Common myeloid progenitor, CD34-positive (primary cell): ENCODE measurements at regions not wholly inside any gene's neighbourhood (a gene's known extent, or its start where the extent isn't known, plus 50 kb on each side); places are given as distances from the start of the nearest gene placed in this dataset.

Experiments
- CTCF ChIA-PET: fragments of 350-600 bp; sonication (Branson Sonifier 250); formaldehyde crosslinking; loops from one replicate; lab custom pipeline; 2021; ENCODE audit warnings: antibody characterized with exemption; lab: Charles Lee
- POLR2A ChIA-PET: fragments of 350-600 bp; sonication (Branson Sonifier 250); formaldehyde crosslinking; loops from one replicate; lab custom pipeline; 2021; ENCODE audit warnings: antibody characterized with exemption; lab: Charles Lee
- DNase-seq, 3 donors: peaks; one replicate each; pipeline versions ENCODE4 v3.0.0 to v3.0.0-alpha.2; 2013
- H3K27ac ChIP-seq, 2 experiments: 1 replicate in 1 of 2; 2 replicates in 1 of 2; pipeline ENCODE4 v1.7.0; 2013; ENCODE audit warnings: inconsistent platforms in 2 of 2, low read length in 2 of 2, mild to moderate bottlenecking in 2 of 2, low read depth in 1 of 2, moderate library complexity in 1 of 2; ENCODE audit not compliant: severe bottlenecking in 2 of 2, insufficient read depth in 1 of 2, poor library complexity in 1 of 2
- H3K27me3 ChIP-seq, 5 experiments: replicated peaks in 2 of 5; 1 replicate in 3 of 5; 2 replicates in 2 of 5; pipeline versions ENCODE4 v1.6.1 to v1.7.0; 2013; ENCODE audit warnings: low read length in 4 of 5, mild to moderate bottlenecking in 2 of 5, moderate library complexity in 2 of 5, inconsistent platforms in 1 of 5; ENCODE audit not compliant: insufficient read depth in 5 of 5, control insufficient read depth in 4 of 5
- H3K36me3 ChIP-seq, 4 experiments: 1 replicate in 2 of 4; 2 replicates in 2 of 4; pipeline versions ENCODE4 v1.6.1 to v1.7.0; 2013; ENCODE audit warnings: low read length in 3 of 4, control low read depth in 1 of 4, mild to moderate bottlenecking in 1 of 4; ENCODE audit not compliant: control insufficient read depth in 4 of 4, insufficient read depth in 4 of 4
- H3K4me1 ChIP-seq, 4 experiments: 1 replicate in 3 of 4; 2 replicates in 1 of 4; pipeline versions ENCODE4 v1.6.1 to v1.7.1; 2013; ENCODE audit warnings: low read length in 3 of 4, mild to moderate bottlenecking in 3 of 4, control low read depth in 1 of 4, inconsistent platforms in 1 of 4, moderate library complexity in 1 of 4; ENCODE audit not compliant: control insufficient read depth in 4 of 4, insufficient read depth in 4 of 4; ENCODE audit errors: control extremely low read depth in 1 of 4
- H3K4me3 ChIP-seq, 7 experiments: 1 replicate in 4 of 7; 2 replicates in 3 of 7; pipeline versions ENCODE4 v1.5.1 to v1.7.0; 2013; ENCODE audit warnings: mild to moderate bottlenecking in 7 of 7, low read length in 6 of 7, moderate library complexity in 6 of 7, inconsistent platforms in 2 of 7, low read depth in 2 of 7, control low read depth in 1 of 7; ENCODE audit not compliant: insufficient read depth in 4 of 7, control insufficient read depth in 1 of 7; ENCODE audit errors: extremely low read depth in 1 of 7
- H3K9me3 ChIP-seq, 5 experiments: 1 replicate in 4 of 5; 2 replicates in 1 of 5; pipeline versions ENCODE4 v1.6.1 to v1.7.1; 2013; ENCODE audit warnings: low read length in 4 of 5, mild to moderate bottlenecking in 2 of 5, inconsistent platforms in 1 of 5, low read depth in 1 of 5, moderate library complexity in 1 of 5; ENCODE audit not compliant: control insufficient read depth in 4 of 5, insufficient read depth in 2 of 5; ENCODE audit errors: control extremely low read depth in 1 of 5
- WGBS: methylation state at CpG from one replicate; pipeline ENCODE4 v1.1.5; 2013; ENCODE audit not compliant: insufficient coverage; 5-methylcytosine and 5-hydroxymethylcytosine counted together

DNA sequence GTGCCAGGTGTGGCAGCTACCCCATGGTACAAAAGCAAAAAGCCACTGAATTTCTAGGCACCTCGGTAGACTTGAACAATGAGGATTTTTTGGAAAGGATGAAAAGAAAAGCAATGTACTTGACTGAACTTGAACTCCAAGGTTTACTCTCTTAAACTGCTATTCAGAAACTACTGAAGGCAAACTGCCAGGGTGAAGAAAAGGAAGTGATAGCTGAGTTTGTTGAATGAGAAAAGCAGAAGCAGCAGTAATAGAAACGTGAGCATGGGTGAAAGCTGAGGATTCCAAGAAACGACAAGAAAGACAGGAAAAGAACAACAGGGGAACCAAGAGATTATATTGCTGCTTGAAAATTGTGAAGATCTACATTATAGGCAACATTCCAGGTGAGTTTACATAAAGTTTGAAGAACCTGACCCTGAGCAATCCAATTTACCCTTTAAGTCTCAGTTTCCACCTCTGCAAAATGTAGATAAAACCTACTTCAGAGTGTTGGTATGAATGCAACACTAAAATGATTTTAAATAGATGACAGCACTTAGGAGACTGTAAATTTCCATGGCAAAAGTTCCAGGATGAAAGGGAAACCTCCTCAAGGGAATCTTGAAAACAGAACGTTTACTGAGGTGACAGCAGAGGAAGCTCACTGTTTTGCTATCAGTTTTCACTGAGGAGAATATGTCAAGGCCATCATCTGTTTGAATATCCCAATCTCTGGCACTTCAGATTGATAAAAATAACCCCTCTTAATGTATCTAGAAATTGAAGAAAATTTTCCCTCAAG is 245.8 kb downstream of the SPATA31D1 start:
- 0% methylated on average over 3 of the region's 4 CpGs for WGBS
- Histone ChIP-seq H3K27ac (no peak overlapping the region), H3K36me3 (no peaks in the 10 kb centered on the region), H3K27me3 (no peaks in the 10 kb centered on the region), H3K4me1 (peaks cover 0 to 16% (median 7%) of the 10 kb centered on the region in 4 experiments), H3K4me3 (peak overlapping the region in 2 of 7 experiments; percentile 3 to 24), H3K9me3 (peaks cover 0 to 30% (median 17%) of the 10 kb centered on the region in 5 experiments)
- POLR2A ChIA-PET = no interaction called here
- CTCF ChIA-PET = no interaction called here
- peak; percentile 9 to 75 (median 69) for DNase-seq

DNA sequence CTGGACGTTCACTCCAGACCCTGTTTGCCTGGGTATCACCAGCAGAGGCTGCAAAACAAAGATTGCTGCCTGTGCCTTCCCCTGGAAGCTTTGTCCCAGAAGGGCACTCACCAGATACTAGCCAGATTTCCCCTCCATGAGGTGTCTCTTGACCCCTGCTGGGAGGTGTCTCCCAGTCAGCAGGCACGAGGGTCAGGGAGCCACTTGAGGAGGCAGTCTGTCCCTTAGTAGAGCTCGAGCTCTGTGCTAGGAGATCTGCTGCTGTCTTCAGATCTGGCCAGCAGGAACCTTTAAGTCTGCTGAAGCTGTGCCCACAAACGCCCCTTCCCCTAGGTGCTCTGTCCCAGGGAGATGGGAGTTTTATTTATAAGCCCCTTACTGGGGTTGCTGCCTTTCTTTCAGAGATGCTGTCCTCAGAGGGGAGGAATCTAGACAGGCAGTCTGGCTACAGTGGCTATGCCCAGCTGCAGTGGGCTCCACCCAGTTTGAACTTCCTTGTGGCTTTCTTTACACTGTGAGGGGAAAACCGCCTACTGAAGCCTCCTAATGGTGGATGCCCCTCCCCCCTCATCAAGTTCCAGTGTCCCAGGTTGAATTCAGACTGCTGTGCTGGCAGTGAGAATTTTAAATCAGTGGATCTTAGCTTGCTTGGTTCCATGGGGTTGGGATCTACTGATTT is 253.9 kb downstream of the SPATA31D1 start:
- ChIA-PET POLR2A (no interaction called here), CTCF (no interaction called here)
- H3K27me3 ChIP-seq = no peaks in the 10 kb centered on the region
- 89% methylated on average over 5 of the region's 5 CpGs for WGBS
- H3K27ac ChIP-seq = no peak overlapping the region
- peak in 2 of 3 donors; percentile 23 to 31 for DNase-seq
- peaks cover 0 to 13% (median 8%) of the 10 kb centered on the region in 4 experiments for H3K4me1 ChIP-seq
- peaks cover 0 to 15% (median 2%) of the 10 kb centered on the region in 5 experiments for H3K9me3 ChIP-seq
- no peak overlapping the region for H3K4me3 ChIP-seq
- no peaks in the 10 kb centered on the region for H3K36me3 ChIP-seq

DNA sequence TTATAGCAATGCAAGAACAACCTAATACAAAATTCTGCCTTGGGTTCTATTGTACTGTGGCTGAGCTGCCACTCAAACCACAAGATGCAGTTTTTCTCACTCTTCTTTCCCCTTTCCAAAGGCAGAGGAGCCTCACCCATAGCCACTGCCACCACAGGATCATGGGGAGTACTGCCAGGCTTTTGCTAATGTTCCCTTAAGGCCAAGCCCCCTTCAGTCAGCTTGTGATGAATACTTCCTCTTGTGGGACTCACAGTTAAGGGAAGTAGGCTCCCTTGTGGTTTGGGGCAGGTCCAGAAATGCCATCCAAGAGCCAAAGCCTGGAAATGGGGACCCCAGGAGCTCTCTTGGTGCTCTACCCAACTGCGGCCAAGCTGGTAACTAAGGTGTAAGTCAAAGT is 258.7 kb downstream of the SPATA31D1 start:
- Histone ChIP-seq H3K4me3 (peak overlapping the region in 1 of 7 experiments; percentile 39), H3K27me3 (no peaks in the 10 kb centered on the region), H3K4me1 (peaks cover 0 to 20% (median 12%) of the 10 kb centered on the region in 4 experiments), H3K9me3 (peaks cover 0 to 3% (median 0%) of the 10 kb centered on the region in 5 experiments), H3K27ac (no peak overlapping the region), H3K36me3 (no peaks in the 10 kb centered on the region)
- 0% methylated on average over 1 of the region's 1 CpG for WGBS
- DNase-seq = peak; percentile 88 to 97 (median 94)
- ChIA-PET POLR2A (no interaction called here), CTCF (interaction anchor here (0.6 kb wide), 1 partner anchor 9 kb away, joined by 4 read pairs; no protein-coding TSS in a partner anchor)

DNA sequence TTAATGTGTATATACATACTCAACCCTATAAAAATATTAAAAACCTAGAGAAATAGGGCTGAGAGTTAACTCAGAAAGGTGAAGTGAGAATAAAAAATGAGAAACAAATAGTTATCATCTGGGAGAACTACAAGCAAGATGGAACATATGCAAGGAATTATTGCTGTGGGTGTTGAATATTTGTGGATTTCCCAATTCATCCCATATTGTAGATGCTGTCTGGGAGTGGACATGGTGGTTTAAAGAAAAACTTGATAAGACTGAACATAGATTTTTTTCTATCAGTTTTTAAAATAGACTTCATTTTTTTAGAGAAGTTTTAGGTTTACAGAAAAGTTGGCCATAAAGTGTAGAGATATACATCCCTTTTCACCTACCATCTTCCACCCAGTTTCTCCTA is 263.5 kb downstream of the SPATA31D1 start:
- Histone ChIP-seq H3K36me3 (no peaks in the 10 kb centered on the region), H3K9me3 (no peaks in the 10 kb centered on the region), H3K27ac (no peak overlapping the region), H3K4me1 (peaks cover 0 to 27% (median 5%) of the 10 kb centered on the region in 4 experiments), H3K4me3 (no peak overlapping the region), H3K27me3 (no peaks in the 10 kb centered on the region)
- DNase-seq = no peak
- POLR2A ChIA-PET = no interaction called here
- CTCF ChIA-PET = no interaction called here

DNA sequence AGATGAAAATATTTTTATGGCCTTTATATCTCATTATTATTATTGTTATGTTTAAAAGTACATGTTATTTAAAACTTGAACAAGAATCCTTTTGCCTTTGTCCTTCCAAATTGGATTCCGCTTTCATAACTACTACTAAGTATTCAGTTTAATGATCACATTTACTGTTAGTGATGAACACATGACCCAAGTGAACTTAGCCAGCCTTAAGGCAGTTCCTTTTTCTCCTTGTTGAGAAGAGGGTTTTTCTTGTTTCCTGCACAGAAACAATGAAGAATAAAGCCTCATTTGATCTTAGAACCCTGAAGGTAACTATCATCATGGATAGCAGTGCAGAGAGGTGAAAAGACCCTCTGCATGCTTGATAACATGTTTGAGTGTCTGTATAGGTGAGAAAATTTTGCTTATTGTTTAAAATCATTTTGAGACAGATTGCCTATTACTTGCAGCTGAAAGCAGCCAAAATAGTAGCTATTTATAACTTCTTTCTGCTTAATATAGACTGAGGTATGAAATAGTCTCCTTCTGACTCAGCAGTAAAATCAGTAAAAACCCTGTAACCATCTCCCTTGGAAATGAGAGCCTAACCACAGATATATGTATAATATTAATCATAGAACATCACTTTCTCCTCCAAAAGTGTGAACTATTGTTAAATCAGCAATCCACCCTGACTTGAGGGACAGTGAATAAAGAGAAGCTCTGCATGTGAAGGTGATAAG is 266.2 kb downstream of the SPATA31D1 start:
- POLR2A ChIA-PET = no interaction called here

DNA sequence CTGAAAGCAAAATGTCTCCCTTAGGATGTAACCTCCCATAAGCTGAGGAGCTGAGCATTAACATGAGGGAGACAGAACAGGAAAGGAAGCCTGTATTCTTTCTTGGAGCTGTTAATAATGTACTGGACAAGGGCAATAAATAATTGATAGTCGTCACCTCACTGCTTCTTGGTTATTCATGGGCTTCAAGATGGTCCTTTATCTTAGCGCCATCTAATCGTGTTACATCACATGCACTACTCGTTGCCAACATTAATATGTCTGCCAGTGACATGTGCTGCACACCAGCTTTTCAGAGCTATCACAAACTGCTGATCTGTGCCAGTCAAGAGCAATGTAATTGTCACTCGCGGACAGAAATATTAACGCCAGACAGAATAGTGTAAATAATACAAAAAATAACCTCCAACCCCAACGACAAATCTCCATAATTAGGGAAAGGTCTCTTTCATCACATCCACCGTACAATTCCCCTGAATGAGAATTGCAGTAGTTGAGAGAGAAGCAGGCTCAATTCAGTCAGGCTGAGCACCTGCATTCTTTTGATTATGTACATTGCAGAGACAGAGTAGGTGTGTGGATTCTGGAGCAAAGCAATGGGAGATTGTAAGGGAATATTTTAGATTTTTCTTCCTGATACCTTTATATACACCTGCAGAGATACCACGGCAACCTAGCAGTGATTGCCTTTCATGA is 267.1 kb downstream of the SPATA31D1 start:
- no peak for DNase-seq
- WGBS = over 99% methylated on average over 6 of the region's 10 CpGs
- POLR2A ChIA-PET = no interaction called here
- CTCF ChIA-PET = no interaction called here
- no peaks in the 10 kb centered on the region for H3K36me3 ChIP-seq
- no peaks in the 10 kb centered on the region for H3K9me3 ChIP-seq
- H3K27ac ChIP-seq = no peak overlapping the region
- H3K4me3 ChIP-seq = no peak overlapping the region
- H3K4me1 ChIP-seq = peaks cover 0 to 15% (median 0%) of the 10 kb centered on the region in 4 experiments
- H3K27me3 ChIP-seq = no peaks in the 10 kb centered on the region

More for the DNA sequence above, 266.2 kb downstream of the SPATA31D1 start:
- CTCF ChIA-PET = no interaction called here
- H3K27me3 ChIP-seq = no peaks in the 10 kb centered on the region
- H3K27ac ChIP-seq = no peak overlapping the region
- no peaks in the 10 kb centered on the region for H3K36me3 ChIP-seq
- H3K4me1 ChIP-seq = peaks cover 0 to 15% (median 0%) of the 10 kb centered on the region in 4 experiments
- H3K9me3 ChIP-seq = no peaks in the 10 kb centered on the region
- no CpG with 5 or more reads among the region's 1 CpG for WGBS
- H3K4me3 ChIP-seq = no peak overlapping the region
- DNase-seq = no peak
